Glutamatergic neuron (in vitro differentiated cells): ENCODE measurements at regions not wholly inside any gene's neighbourhood (a gene's known extent, or its start where the extent isn't known, plus 50 kb on each side); places are given as distances from the start of the nearest gene placed in this dataset.

ENCODE experiments used
- DNase-seq: peaks from one replicate; pipeline ENCODE4 v3.0.0; 2022
- H3K27ac Mint-ChIP-seq: one replicate; pipeline ENCODE4 v1.8.0; 2020; ENCODE audit warnings: mild to moderate bottlenecking, mixed read lengths, inconsistent platforms; ENCODE audit not compliant: unreplicated experiment
- H3K27me3 Mint-ChIP-seq: one replicate; pipeline ENCODE4 v1.8.0; 2020; ENCODE audit warnings: mild to moderate bottlenecking, moderate library complexity, mixed read lengths, inconsistent platforms; ENCODE audit not compliant: unreplicated experiment
- H3K36me3 Mint-ChIP-seq: one replicate; pipeline ENCODE4 v1.8.0; 2020; ENCODE audit warnings: mild to moderate bottlenecking, mixed read lengths, inconsistent platforms; ENCODE audit not compliant: unreplicated experiment
- H3K4me1 Mint-ChIP-seq: one replicate; pipeline ENCODE4 v1.8.0; 2020; ENCODE audit warnings: mild to moderate bottlenecking, low read depth, mixed read lengths, inconsistent platforms; ENCODE audit not compliant: unreplicated experiment
- H3K4me3 Mint-ChIP-seq: one replicate; pipeline ENCODE4 v1.8.0; 2020; ENCODE audit warnings: mild to moderate bottlenecking, mixed read lengths, inconsistent platforms; ENCODE audit not compliant: unreplicated experiment
- H3K9me3 Mint-ChIP-seq: one replicate; pipeline ENCODE4 v1.8.0; 2020; ENCODE audit warnings: mild to moderate bottlenecking, moderate library complexity, mixed read lengths, inconsistent platforms; ENCODE audit not compliant: unreplicated experiment
- TF ChIP-seq, protein P1 (sequence below): fragments of 200-600 bp; sonication (generic); IDR thresholded peaks from one replicate; pipeline ENCODE4 v1.5.0; 2021; ENCODE audit not compliant: partially characterized antibody, unreplicated experiment

DNA sequence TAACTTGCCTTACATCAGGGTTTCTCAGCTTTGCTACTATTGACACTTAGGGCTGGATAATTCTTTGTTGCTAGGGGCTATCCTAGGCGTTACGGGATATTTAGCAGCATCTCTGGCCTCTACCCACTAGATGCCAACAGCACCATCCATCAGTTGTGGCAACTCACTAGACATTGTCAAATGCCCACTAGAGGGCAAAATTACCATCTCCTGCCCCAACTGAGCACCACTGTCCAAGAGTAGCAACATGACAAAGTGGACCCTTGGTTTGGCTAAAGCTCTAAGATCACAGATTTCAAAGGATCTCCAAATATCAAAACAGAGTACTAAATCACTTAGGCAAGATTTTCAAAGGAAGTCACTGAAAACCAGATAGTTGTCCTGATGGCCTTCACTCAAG is 251.7 kb upstream of the TBX3 start:
- Mint-ChIP-seq H3K4me3 (no peak overlapping the region), H3K36me3 (peaks cover 6% of the 10 kb centered on the region), H3K27me3 (peaks cover 9% of the 10 kb centered on the region), H3K27ac (no peak overlapping the region), H3K9me3 (peaks cover 6% of the 10 kb centered on the region), H3K4me1 (peaks cover 13% of the 10 kb centered on the region)
- no peak for DNase-seq
- TF ChIP-seq, protein P1, sequence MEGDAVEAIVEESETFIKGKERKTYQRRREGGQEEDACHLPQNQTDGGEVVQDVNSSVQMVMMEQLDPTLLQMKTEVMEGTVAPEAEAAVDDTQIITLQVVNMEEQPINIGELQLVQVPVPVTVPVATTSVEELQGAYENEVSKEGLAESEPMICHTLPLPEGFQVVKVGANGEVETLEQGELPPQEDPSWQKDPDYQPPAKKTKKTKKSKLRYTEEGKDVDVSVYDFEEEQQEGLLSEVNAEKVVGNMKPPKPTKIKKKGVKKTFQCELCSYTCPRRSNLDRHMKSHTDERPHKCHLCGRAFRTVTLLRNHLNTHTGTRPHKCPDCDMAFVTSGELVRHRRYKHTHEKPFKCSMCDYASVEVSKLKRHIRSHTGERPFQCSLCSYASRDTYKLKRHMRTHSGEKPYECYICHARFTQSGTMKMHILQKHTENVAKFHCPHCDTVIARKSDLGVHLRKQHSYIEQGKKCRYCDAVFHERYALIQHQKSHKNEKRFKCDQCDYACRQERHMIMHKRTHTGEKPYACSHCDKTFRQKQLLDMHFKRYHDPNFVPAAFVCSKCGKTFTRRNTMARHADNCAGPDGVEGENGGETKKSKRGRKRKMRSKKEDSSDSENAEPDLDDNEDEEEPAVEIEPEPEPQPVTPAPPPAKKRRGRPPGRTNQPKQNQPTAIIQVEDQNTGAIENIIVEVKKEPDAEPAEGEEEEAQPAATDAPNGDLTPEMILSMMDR: peak; percentile 13

DNA sequence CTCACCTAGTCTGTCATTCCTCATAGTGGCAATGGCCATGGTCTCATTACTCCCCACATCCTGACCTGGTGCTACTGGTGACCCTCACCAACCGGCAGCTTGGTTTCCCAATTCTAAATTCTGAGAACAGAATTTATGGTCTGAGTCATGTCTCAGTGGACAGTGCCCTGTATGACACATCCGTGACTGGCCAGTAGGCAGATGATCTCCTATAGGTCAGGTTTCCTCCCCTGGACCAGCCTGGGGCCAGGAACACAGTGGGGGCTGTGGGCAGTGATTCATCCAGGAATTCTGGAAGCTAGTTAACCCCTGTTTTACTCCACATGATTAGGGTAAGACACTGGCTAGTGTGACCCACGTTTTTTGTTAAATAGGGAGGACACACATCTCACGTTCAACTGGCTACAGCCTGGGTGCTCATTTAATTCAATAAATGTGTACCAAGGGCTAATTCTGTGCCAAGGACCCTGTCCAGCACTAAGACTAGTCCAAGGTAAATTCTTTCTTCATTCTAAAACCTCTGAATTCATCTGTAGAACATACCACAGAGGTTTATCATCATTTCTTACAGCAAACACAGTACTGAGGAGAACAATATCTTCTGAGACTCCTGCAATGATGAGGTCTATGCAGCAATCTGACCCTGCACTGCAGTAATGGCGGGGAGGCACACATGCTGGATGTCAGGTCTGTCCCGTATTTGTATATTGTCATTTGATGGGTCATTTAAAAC is 249.6 kb upstream of the TBX3 start:
- no peak overlapping the region for H3K27ac Mint-ChIP-seq
- H3K9me3 Mint-ChIP-seq: peaks cover 4% of the 10 kb centered on the region
- H3K4me3 Mint-ChIP-seq: no peak overlapping the region
- peaks cover 8% of the 10 kb centered on the region for H3K4me1 Mint-ChIP-seq
- TF ChIP-seq, protein P1: no peak
- H3K36me3 Mint-ChIP-seq: peaks cover 6% of the 10 kb centered on the region
- peaks cover 4% of the 10 kb centered on the region for H3K27me3 Mint-ChIP-seq
- no peak for DNase-seq

DNA sequence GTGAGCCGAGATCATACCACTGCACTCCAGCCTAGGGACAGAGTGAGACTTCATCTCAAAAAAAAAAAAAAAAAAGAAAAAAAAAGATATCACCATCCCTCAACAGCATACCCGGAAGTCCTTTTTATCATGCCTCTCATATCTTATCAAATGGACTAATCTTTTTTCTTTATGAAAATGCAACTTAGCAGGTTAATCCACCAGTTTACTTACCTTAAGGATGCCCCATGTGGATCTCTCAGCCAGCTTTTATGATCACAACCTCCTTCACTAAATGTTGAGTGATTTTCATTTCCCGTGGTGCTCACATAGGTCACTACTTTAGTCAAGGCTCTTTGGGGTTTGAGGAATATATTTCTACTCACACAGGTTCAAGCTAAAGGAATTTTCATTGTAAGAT is 248.8 kb upstream of the TBX3 start:
- Mint-ChIP-seq H3K9me3 (peaks cover 4% of the 10 kb centered on the region), H3K4me3 (no peak overlapping the region), H3K36me3 (peaks cover 6% of the 10 kb centered on the region), H3K27ac (no peak overlapping the region), H3K27me3 (no peaks in the 10 kb centered on the region), H3K4me1 (peaks cover 2% of the 10 kb centered on the region)
- no peak for DNase-seq
- TF ChIP-seq, protein P1: no peak

DNA sequence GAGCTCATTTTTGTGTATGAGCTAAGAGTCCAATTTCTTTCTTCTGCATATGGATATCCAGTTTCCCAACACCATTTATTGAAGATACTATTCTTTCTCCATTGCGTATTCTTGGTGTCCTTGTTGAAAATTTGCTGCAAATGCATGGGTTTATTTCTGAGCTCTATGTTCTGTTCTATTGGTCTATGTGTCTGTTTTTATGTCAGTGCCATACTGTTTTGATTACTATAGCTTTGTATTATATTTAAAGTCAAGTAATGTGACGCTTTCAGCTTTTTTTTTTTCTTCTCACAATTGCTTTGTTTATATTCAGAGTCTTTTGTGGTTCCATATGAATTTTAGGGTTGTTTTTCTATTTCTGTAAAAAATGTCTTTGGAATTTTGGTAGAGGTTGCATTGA is 247.1 kb upstream of the TBX3 start:
- DNase-seq: no peak
- Mint-ChIP-seq H3K4me1 (no peaks in the 10 kb centered on the region), H3K9me3 (peaks cover 3% of the 10 kb centered on the region), H3K27me3 (no peaks in the 10 kb centered on the region), H3K4me3 (no peak overlapping the region), H3K27ac (no peak overlapping the region), H3K36me3 (peaks cover 6% of the 10 kb centered on the region)
- TF ChIP-seq, protein P1: no peak

DNA sequence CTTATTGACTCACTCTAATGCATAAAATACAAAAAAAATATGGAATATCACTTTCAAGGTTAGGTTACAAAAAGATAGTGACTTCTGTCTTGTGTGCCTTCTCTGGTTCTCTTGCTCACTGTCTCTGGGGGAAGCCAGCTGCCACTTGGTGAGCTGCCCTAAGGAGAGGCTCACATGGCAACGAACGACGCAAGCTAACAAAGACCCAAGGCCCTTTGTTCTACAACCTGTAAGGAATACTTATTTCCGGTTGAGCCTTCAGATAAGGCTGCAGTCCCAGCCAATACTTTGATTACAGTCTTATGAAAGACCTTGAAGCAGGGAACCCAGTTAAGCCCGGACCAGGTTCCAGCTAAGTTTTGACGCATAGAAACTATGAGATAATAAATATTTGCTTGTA is 242.4 kb upstream of the TBX3 start:
- Mint-ChIP-seq H3K27me3 (no peaks in the 10 kb centered on the region), H3K27ac (no peak overlapping the region), H3K4me1 (no peaks in the 10 kb centered on the region), H3K9me3 (peaks cover 3% of the 10 kb centered on the region), H3K36me3 (peaks cover 6% of the 10 kb centered on the region), H3K4me3 (no peak overlapping the region)
- DNase-seq: no peak
- TF ChIP-seq, protein P1: no peak
